Posterior vena cava (tissue), 2 donors: ENCODE measurements at regions not wholly inside any gene's neighbourhood (a gene's known extent, or its start where the extent isn't known, plus 50 kb on each side); places are given as distances from the start of the nearest gene placed in this dataset.

Experiments used
- DNase-seq: peaks from one replicate; pipeline ENCODE4 v3.0.0-alpha.2; 2020; ENCODE audit warnings: low spot score
- intact Hi-C, 2 donors: fragments of 100-400 bp; cut with DNase I; formaldehyde crosslinking; loops; one replicate each; pipeline versions ENCODE4 v1.14.1 to v1.14.2; 2022 to 2023
- donor health status: DM: yes; HTN: yes; CAD: no.
- donor health status: DM: yes; HTN: yes; CAD: no.

- intact Hi-C loops = loop anchor here in 1 of 2 donors (10.0 kb wide), 1 partner anchor 388 kb away; no protein-coding TSS in a partner anchor
- DNase-seq = no peak
These were observed 160.9 kb upstream of the SLCO3A1 start for GRCh38 chr15:91692596-91692995.

DNA sequence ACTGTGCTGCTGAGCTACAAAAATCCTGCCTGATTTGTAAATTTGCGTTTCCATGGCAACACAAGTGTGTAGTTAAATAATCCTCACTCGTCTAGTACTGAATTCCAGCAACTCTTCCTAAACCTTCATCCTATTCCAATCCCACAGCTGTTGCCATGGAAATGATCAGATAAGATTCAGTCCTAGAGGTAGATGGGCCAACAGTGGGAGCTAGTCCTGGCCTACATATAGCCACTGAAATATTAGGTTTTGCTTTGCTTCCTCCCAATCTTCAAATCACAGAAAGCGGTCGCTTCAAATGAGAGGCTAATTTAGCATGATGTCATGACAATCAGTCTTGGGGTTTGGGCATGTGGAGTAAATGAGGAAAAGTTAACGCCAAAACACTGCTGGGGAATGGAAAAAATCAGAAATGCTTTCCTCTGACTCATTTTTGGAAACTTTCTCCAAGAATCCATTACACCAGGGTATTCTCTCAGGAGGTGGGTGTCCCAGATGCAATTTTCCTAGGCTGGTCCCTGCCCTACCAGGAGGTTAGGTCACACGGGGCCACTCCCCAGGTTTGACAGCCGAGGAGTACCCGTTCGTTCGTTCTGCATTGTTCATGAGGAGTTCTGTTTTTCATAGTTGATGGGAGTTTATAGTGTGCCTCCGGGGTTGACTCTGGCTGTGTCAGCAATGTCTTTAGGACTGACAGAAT is 159.2 kb upstream of the SLCO3A1 start:
- intact Hi-C loops = loop anchor here in 1 of 2 donors (10.0 kb wide), 1 partner anchor 389 kb away; no protein-coding TSS in a partner anchor
- peak; percentile 84 for DNase-seq

DNA sequence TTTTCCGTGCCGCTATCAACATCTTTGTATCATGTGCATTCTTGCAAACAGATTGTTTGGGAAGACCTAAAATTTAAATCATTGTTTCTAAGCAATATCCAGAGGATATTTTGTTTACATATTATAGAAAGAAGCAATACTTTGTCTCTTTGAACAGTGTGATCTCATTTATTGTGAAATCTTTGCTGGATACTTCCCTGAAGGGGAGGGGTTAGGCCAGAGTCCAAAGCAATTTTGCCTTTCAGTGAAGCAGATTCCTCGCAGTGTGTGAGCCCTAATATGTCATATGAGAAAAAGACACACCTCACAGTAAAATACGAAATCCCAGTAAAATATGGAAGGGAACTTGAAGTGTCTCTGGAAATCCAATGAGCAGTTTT is 158.7 kb upstream of the SLCO3A1 start:
- no peak for DNase-seq
- intact Hi-C loops = loop anchor here in 1 of 2 donors (10.0 kb wide), 1 partner anchor 390 kb away; no protein-coding TSS in a partner anchor

- DNase-seq = no peak
- intact Hi-C loops = loop anchor here in 1 of 2 donors (10.0 kb wide), 1 partner anchor 391 kb away; no protein-coding TSS in a partner anchor
These were observed 157.7 kb upstream of the SLCO3A1 start for GRCh38 chr15:91695799-91696198.

GRCh38 chr15:91696981-91697380 is 156.5 kb upstream of the SLCO3A1 start:
- no peak for DNase-seq
- intact Hi-C loops = loop anchor here in 1 of 2 donors (10.0 kb wide), 1 partner anchor 392 kb away; no protein-coding TSS in a partner anchor

- no peak for DNase-seq
- intact Hi-C loops = loop anchor here in 1 of 2 donors (10.0 kb wide), 1 partner anchor 393 kb away; no protein-coding TSS in a partner anchor
These were observed 155.3 kb upstream of the SLCO3A1 start for GRCh38 chr15:91698241-91698640.

DNA sequence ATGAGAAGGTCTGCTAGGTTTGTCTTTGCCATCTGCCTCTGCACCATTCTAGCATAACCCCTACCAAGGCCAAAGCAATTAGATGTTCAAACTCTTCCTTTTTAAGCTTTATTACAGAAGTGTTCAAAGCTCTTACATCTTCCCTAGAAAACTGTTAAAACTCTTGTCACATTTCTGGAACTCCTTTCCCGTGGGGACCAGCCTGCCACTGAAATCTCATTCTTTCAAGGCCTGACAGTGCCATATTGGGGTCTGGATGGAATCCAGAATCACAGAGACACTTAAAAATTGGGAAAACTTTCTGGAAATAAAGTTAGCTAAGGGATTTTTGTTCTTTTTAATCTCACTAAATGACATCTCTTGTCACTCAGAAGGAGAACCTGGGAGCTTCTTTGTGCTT is 153.8 kb upstream of the SLCO3A1 start:
- intact Hi-C loops = loop anchor here in 1 of 2 donors (10.0 kb wide), 1 partner anchor 395 kb away; no protein-coding TSS in a partner anchor
- DNase-seq = no peak

GRCh38 chr15:91703274-91703673 is 150.2 kb upstream of the SLCO3A1 start:
- DNase-seq = no peak
- intact Hi-C loops = no loop called here

- intact Hi-C loops = no loop called here
These were observed 149.2 kb upstream of the SLCO3A1 start for GRCh38 chr15:91704343-91704742.

GRCh38 chr15:91706322-91707032 is 147.0 kb upstream of the SLCO3A1 start:
- intact Hi-C loops = loop anchor here in 1 of 2 donors (5.0 kb wide), 1 partner anchor 371 kb away; no protein-coding TSS in a partner anchor
- peak; percentile 90 for DNase-seq

More at GRCh38 chr15:91704343-91704742, 149.2 kb upstream of the SLCO3A1 start:
- no peak for DNase-seq

- no peak for DNase-seq
- intact Hi-C loops = loop anchor here in 1 of 2 donors (10.0 kb wide), 1 partner anchor 365 kb away; no protein-coding TSS in a partner anchor
These were observed 143.3 kb upstream of the SLCO3A1 start for GRCh38 chr15:91710080-91710698.

GRCh38 chr15:91711384-91712033 is 142.0 kb upstream of the SLCO3A1 start:
- intact Hi-C loops = loop anchor here in 1 of 2 donors (10.0 kb wide), 1 partner anchor 363 kb away; no protein-coding TSS in a partner anchor
- no peak for DNase-seq

DNA sequence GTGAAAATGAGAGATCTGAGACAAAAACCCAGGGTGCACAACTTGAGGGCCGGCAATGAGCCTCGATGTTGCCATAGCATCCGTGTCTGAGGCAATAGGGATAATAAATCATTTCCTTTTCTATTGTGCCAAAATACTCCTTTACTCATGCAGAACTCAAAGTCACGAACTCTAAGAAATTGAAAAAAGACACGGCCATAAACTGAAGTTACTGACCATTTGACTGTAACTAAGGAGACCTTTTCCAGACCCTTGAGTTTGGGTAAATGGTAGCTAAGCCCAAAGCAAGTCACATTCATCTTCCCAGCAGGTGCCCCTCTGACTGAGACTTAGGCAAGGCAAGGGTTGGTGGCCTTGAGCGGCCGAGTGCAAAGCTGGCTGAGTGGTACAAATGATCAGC is 141.2 kb upstream of the SLCO3A1 start:
- intact Hi-C loops = loop anchor here in 1 of 2 donors (10.0 kb wide), 1 partner anchor 363 kb away; no protein-coding TSS in a partner anchor
- DNase-seq = no peak

GRCh38 chr15:91716536-91716935 is 137.0 kb upstream of the SLCO3A1 start:
- intact Hi-C loops = loop anchor here in 1 of 2 donors (10.0 kb wide), 1 partner anchor 358 kb away; no protein-coding TSS in a partner anchor
- no peak for DNase-seq

GRCh38 chr15:91717811-91718210 is 135.7 kb upstream of the SLCO3A1 start:
- DNase-seq = no peak
- intact Hi-C loops = loop anchor here in 1 of 2 donors (10.0 kb wide), 1 partner anchor 357 kb away; no protein-coding TSS in a partner anchor

- intact Hi-C loops = no loop called here
- DNase-seq = no peak
These were observed 129.5 kb upstream of the SLCO3A1 start for GRCh38 chr15:91723959-91724358.

GRCh38 chr15:91733661-91734060 is 119.8 kb upstream of the SLCO3A1 start:
- intact Hi-C loops = no loop called here
- no peak for DNase-seq

DNA sequence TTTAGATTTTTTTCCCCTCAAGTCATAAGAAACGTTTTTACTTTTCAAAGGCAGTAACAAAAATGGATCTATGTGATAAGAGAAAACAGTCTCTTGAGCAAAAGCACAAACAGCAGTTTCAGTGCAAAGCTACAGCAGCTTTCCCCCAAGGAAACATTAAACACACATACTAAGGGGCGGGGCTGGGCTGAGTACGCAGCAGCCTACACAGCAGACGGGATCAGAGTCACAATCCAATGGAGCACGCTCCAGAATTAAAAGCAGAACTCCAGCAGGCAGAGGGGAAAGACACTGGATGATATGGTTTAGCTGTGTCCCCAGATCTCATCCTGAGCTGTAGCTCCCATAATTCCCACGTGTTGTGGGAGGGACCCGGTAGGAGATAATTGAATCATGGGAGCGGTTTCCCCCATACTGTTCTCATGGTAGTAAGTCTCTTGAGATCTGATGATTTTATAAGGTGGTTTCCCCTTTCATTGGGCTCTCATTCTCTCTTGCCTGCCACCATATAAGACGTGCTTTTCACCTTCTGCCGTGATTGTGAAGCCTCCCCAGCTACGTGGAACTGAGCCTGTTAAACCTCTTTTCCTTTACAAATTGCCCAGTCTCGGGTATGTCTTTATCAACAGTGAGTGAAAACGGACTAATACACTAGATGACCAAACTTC is 116.2 kb upstream of the SLCO3A1 start:
- intact Hi-C loops = no loop called here
- no peak for DNase-seq
